ENCODE measurements at regions not wholly inside any gene's neighbourhood (a gene's known extent, or its start where the extent isn't known, plus 50 kb on each side); places are given as distances from the start of the nearest gene placed in this dataset.

GRCh38 chr2:122927197-122927596 is 1097.9 kb upstream of the CNTNAP5 start:
- Histone ChIP-seq H3K36me3 (ENCODE audit: control insufficient read depth in 2 of 2, insufficient read depth in 1 of 2, low read length in 2 of 2) (no peaks in the 10 kb centered on the region), H3K27ac (ENCODE audit: extremely low read depth, low read depth, low read length) (no peak overlapping the region), H3K9me3 (ENCODE audit: control insufficient read depth, insufficient read depth, low read depth, low read length) (no peaks in the 10 kb centered on the region), H3K4me3 (ENCODE audit: low read depth, low read length) (no peak overlapping the region), H3K4me1 (ENCODE audit: control insufficient read depth, insufficient read depth, low read length) (no peaks in the 10 kb centered on the region)
- ChIA-PET POLR2A (no interaction called here), CTCF (interaction anchor here (0.9 kb wide), 1 partner anchor 19 kb away, joined by 4 read pairs; no protein-coding TSS in a partner anchor)
- no peak for TF ChIP-seq ZNF292 (tag by site-specific recombination; IDR thresholded peaks at IDR 0.05; ENCODE audit: borderline replicate concordance, low read depth)
- no peak for TF ChIP-seq ZNF266 (tag by site-specific recombination; IDR thresholded peaks at IDR 0.05; ENCODE audit: low read depth)
- no peak for TF ChIP-seq ZNF600 (tag by site-specific recombination; IDR thresholded peaks at IDR 0.05)
- no peak for TF ChIP-seq HOXC10 (CRISPR knock-in tag; IDR thresholded peaks at IDR 0.05)
- TF ChIP-seq ZNF639 (tag by site-specific recombination; IDR thresholded peaks at IDR 0.05), result no peak
- no peak for TF ChIP-seq ZNF692 (tag by site-specific recombination; IDR thresholded peaks at IDR 0.05)
- TF ChIP-seq TRIM28 (IDR thresholded peaks at IDR 0.05; ENCODE audit: borderline replicate concordance, low read length), result no peak
- TF ChIP-seq ZFP37 (tag by site-specific recombination; IDR thresholded peaks at IDR 0.05), result no peak
- TF ChIP-seq ZSCAN30 (tag by site-specific recombination; IDR thresholded peaks at IDR 0.05), result no peak
- no peak for TF ChIP-seq ZNF585B (tag by site-specific recombination; IDR thresholded peaks at IDR 0.05)
- TF ChIP-seq ZNF311 (tag by site-specific recombination; IDR thresholded peaks at IDR 0.05; ENCODE audit: borderline replicate concordance), result no peak
- no peak for TF ChIP-seq ZNF366 (tag by site-specific recombination; conservative IDR thresholded peaks at IDR 0.05)
- no peak for TF ChIP-seq IKZF3 (tag by site-specific recombination; IDR thresholded peaks at IDR 0.05)
- TF ChIP-seq ZNF530 (tag by site-specific recombination; IDR thresholded peaks at IDR 0.05; ENCODE audit: low read depth), result no peak
- no peak for TF ChIP-seq ZNF558 (tag by site-specific recombination; IDR thresholded peaks at IDR 0.05)

GRCh38 chr2:122927710-122928557 is 1097.2 kb upstream of the CNTNAP5 start:
- no peak overlapping the region for H3K27ac ChIP-seq (ENCODE audit: extremely low read depth, low read depth, low read length)
- no peaks in the 10 kb centered on the region for H3K4me1 ChIP-seq (ENCODE audit: control insufficient read depth, insufficient read depth, low read length)
- POLR2A ChIA-PET, result no interaction called here
- H3K4me3 ChIP-seq (ENCODE audit: low read depth, low read length), result no peak overlapping the region
- CTCF ChIA-PET, result interaction anchor here (0.9 kb wide), 1 partner anchor 20 kb away, joined by 4 read pairs; no protein-coding TSS in a partner anchor
- no peaks in the 10 kb centered on the region for H3K36me3 ChIP-seq (ENCODE audit: control insufficient read depth in 2 of 2, insufficient read depth in 1 of 2, low read length in 2 of 2)
- no peak for TF ChIP-seq ZNF26 (tag by site-specific recombination; IDR thresholded peaks at IDR 0.05)
- TF ChIP-seq SALL2 (tag by site-specific recombination; IDR thresholded peaks at IDR 0.05; ENCODE audit: borderline replicate concordance), result no peak
- no peak for TF ChIP-seq ZNF280D (tag by site-specific recombination; IDR thresholded peaks at IDR 0.05)
- no peak for TF ChIP-seq ZNF707 (tag by site-specific recombination; IDR thresholded peaks at IDR 0.05)
- TF ChIP-seq ZNF404 (tag by site-specific recombination; IDR thresholded peaks at IDR 0.05), result no peak
- no peak for TF ChIP-seq ZFP41 (tag by site-specific recombination; IDR thresholded peaks at IDR 0.05; ENCODE audit: borderline replicate concordance)
- TF ChIP-seq PRDM1 (tag by site-specific recombination; IDR thresholded peaks at IDR 0.05), result no peak
- no peaks in the 10 kb centered on the region for H3K9me3 ChIP-seq (ENCODE audit: control insufficient read depth, insufficient read depth, low read depth, low read length)
